HG02642 (cell line): ENCODE measurements at regions not wholly inside any gene's neighbourhood (a gene's known extent, or its start where the extent isn't known, plus 50 kb on each side); places are given as distances from the start of the nearest gene placed in this dataset.

ENCODE experiments used
- ATAC-seq: cut with Tn5 transposase; IDR thresholded peaks from one replicate; pipeline ENCODE4 v1.9.1; 2021; ENCODE audit warnings: mild to moderate bottlenecking; ENCODE audit not compliant: unreplicated experiment, poor library complexity

DNA sequence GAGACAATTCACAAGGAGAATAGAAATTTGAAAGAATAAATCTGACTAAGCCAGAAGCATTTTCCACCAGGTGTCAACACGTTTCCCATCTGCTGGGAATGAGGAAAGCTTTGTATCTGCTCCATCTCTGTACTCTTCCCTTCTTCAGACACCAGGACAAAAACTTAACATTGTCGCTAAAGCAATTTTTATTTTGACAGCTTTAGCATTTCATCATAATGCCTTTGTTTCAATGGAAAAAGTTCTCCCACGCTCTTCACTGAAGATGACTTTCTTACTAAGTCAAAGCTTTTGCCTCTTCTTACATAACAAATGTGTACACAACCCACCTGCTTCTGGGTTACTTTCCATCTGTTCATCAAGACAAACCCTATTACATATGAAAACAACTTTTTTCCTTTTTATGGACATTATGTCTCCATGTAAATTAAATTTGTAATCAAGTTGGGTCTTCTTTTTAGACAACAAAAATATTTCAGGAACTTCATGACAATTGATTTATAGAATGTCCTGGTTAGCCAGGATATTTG is 141.7 kb upstream of the GUCY1A1 start:
- no peak for ATAC-seq

- ATAC-seq, result no peak
Measured at GRCh38 chr4:155523358-155523757, 143.3 kb upstream of the GUCY1A1 start.

- ATAC-seq, result no peak
Measured at GRCh38 chr4:155522201-155522600, 144.4 kb upstream of the GUCY1A1 start.

DNA sequence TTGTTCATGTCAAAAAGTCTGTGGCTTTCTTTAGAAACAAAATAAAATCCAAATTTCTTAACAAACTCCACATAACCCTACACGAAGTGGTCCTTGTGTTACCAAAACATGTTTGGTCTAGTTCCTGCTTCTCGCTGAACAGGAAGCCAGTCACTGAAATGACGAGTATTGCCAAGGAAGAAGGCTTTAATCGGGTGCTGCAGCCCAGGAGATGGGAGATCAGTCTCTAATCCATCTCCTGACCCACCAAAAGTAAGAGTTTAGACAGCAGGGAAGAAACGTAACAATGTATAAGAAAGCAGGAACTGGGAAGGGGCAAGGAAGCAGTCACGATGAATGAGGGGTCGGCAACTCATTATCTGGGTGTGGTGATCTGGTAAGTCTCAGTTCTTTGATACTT is 144.6 kb upstream of the MAP9 start:
- no peak for ATAC-seq

GRCh38 chr4:155515444-155516075 is 138.8 kb upstream of the MAP9 start:
- no peak for ATAC-seq

GRCh38 chr4:155514628-155515027 is 137.9 kb upstream of the MAP9 start:
- ATAC-seq, result no peak

DNA sequence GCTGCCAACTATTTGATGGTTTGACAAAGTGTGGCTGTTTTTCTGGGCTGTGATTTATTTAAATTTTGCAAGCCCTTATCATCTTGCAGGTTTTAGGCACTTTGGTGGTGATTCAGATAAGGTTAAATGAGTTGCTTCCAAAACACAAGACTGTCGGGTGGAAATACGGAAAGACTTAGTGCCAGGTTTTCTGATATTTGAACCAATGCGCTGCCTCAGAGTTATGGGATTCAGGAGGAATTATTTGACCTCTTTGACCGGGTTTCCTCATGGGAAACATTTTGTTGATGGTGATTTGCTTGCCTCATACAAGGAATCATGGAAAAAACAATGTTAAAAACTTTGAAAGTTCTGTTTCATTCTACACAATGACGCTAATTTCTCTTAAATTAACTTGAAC is 136.1 kb upstream of the MAP9 start:
- ATAC-seq, result no peak

DNA sequence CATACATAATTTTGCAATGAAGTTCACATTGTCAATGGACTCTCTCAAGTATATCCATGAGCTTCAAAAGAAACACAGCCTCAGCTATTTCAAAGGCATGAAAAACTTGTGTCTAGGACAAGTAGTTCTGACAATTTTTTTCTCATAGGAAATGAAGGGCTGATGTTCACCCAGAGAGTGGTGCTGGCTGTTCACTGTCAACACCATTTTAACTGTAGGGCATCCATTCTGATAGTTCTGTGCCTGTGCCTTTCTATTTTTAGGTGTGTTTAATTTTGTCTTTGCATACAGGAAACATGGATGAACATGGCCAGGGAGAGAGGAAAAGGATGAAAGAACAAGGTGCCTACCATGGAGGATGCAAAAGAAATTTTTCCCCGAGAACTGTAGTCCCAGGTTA is 135.3 kb upstream of the MAP9 start:
- no peak for ATAC-seq

DNA sequence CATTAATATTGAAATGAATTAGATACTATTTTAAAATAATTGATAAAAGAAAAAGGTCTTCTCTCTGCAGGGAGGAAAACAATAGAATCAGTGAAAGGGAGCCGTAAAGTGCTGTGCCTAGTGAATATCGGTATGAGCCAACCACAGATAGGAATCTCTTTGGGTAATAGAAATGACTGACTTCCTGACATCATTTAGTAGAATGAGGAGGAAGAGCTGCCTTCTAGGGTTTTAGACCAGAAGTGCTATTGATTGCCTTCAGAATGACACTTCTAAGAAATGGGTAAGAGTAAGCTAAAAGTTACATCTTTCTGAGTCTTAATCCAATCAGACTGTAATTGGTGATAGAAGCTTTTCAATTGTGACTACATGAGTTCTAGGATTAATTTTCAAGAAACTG is 134.0 kb upstream of the MAP9 start:
- ATAC-seq, result no peak

DNA sequence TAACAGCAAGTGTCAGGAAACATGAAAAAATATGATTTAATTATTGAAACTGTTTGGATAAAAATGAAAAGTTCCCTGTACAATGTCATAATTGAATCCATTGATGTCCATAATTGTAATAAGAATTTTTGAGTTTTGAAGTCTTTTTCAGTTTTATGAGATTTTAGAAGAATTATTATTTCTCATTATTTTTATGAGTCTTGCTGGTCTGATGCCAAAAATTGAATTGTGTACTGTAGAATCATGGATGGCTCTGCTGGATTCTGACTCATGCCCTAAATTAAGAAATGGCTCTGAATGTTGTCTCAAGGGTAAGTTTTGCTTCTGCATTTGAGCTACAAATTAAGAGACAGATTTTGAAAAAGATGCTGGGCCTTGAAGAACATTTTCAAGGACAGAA is 132.8 kb upstream of the MAP9 start:
- ATAC-seq, result no peak

- ATAC-seq, result no peak
Measured at GRCh38 chr4:155506745-155507144, 130.0 kb upstream of the MAP9 start.

- no peak for ATAC-seq
Measured at GRCh38 chr4:155505321-155505720, 128.6 kb upstream of the MAP9 start.

DNA sequence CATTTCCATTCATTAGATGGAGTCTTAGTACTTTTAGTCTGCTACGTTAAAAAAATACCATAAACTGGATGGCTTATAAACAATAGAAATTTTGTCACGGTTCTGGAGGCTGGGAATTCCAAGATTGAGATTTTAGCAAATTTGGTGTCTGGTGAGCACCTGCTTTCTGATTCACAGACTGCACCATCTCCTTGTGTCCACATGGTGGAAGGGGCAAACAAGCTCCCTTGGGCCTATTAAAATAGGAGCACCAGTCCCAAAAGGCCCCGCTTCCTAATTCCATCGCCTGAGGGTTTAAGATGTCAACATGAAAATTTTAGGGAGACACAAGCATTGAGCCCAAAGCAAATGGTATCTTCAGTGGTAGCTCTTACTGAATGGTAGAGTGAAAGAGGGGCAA is 120.5 kb upstream of the MAP9 start:
- ATAC-seq, result no peak

DNA sequence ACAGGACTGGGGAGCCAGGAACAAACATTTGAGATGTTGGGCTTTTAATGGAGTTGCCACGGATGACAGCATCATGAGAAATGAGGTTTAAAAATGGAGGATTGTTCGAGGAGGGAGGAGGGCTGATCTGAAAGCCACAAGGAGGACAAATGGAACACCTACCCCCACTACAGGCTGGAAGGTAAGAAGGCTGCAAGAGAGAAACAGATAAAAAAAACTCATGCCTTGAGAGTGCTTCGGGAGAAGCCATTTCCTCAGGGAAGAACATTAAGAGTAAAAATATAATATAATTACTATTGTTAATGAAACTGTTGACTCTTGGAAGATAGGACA is 119.5 kb upstream of the MAP9 start:
- ATAC-seq, result no peak

DNA sequence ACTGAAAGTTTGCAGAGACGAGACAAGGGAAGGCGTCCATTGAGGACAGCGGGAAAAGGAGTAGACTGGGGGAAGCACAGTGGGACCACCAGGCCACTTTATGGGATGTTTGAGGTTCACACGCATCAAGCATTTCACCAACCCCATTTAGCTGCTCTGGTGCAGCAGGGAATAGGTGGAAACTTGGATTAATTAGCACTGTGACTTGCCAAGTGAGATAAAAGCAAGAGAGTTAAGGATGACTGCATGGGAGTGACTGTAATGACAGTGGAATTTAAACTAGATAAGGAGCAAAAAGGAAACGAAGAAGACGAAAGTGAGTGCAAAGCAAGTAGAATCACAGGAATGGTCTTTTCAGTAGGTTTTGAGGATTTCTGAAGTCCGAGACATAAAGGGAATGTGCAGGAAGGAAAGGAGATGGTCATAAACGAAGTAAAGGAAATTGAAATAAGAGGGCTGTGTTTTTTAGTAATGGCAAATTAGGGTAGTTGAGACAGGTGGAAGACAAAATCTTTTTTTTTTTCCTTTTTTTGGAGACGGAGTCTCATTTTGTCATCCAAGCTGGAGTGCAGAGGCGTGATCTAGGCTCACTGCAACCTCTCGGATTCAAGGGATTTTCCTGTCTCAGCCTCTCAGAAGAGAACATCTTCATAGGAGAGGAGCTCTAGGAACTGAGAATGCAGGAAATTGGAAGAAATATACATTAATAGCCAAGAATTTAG is 119.0 kb upstream of the MAP9 start:
- ATAC-seq, result no peak

DNA sequence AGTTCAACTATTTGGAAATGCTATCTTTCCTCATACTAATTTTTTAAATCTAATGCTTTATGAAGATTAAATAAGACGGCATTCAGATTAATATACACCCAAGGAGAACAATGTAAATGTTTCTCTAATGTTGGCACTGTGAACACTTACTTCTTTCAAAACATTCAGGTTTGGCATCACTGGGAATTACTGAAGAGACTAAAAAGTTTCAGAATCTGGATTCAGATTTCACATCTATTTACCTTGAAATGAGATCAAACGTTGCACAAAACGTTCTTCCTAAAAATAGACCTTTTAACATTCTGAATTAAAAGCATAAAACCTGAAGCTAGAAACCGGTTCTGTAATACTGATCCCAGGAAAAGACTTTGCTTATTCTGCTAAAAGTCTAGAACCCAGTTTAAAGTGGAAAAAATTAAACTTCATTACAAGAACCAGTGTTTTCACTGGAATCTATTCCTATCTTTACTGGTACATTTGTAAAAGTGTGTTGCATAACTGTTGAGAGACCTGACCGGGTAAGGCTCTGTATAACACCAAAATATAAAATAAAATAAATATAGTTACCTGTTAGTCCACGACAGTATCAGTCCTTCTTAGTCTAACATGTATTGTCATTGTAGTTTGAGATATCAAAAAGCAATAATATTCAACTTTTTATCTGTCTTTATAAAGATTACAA is 117.4 kb upstream of the MAP9 start:
- ATAC-seq, result no peak

DNA sequence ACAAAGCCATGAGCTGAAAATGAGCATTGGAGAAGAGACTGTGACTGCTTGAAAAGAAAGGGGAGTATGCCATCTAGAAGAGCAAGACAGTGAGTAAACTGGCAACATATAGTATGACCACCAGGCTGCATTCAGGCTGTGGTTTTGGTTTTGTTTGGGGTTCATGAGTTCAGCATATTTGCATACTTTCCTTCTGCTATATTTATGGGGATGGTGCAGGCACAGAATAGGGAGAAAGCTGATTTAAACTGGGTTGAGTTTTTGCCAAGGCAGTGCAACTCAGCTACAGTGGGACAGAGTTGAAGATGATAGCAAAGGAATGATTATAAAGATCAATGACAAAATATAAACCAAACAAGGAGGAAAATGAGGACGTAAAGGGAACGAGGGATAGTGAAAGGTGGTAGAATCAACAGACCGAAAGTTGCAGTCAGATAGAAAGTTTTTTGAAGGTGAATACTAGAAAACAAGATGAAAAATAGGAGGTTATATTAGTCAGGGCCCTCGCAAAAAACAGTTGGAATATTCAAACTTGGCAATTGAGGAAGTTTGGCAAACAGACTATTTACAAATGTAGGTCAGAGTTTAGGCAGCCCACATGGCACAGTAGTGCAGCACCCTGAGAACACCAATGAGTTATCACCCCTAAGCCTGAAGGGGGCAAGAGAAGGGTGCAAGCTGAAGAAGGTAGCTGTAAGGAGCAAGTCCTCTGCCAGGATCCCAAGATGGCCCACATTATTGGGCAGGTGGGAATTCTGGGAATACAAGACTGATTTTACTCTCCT is 114.8 kb upstream of the MAP9 start:
- ATAC-seq, result peak; percentile 96

DNA sequence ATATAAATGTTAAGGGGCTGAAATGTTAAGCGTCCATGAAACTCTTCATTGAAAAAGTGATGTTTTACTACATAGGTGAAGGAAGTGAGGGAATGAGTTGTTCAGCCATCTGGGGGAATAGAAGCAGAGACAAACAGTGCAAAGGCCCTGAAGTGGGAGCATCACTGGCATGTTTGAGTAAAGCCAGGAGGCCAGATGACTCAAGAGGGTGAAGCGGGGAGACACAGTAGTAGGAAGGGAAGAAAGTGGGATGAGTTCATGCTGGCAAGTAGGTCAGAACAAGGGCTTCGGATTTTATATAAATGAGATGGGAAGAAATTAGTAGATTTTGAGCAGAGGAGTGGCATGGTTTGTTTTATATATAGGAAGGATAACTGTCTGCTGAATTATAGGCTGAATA is 112.5 kb upstream of the MAP9 start:
- ATAC-seq, result no peak

GRCh38 chr4:155488691-155489090 is 111.9 kb upstream of the MAP9 start:
- ATAC-seq, result no peak

DNA sequence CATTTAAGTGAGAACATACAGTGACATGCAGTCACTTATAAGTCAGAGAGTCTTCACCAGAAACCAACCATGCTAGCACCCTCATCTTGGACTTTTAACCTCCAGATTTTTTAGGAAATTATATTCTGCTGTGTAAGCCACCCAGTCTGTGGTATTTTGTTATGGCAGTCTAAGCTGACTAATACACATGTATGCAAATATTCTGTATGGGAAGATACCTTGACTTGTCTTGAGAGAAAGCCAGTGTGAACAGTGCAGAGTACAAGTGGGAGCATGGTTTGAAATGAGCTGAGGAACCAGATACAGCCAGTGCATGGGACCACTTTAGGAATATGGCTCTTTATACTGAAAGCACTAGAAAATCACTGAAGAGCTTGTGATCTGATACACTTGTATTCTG is 110.4 kb upstream of the MAP9 start:
- no peak for ATAC-seq

DNA sequence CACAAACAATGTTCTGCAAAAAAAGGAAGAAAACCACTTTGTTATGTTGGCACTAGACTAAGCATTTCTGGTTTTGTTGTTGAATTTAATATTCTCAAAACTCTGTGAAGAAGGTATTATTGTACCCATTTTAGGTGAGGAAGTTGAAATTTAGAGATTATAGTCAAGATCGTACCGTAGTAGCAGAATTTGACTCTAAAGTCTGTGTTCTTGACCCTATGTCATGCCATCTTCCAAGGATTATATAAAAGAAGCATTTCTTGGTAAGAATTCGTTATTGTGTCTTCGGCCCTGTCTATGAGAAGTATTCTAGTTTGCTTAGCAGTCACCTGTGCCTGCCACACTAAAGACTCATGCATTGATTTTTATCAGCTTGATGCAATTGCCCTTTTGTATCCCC is 104.4 kb upstream of the MAP9 start:
- ATAC-seq, result no peak
